IPS-18c (cell line): ENCODE measurements at regions not wholly inside any gene's neighbourhood (a gene's known extent, or its start where the extent isn't known, plus 50 kb on each side); places are given as distances from the start of the nearest gene placed in this dataset.

ENCODE experiments used
- H3K4me3 ChIP-seq: 2 replicates; pipeline ENCODE4 v1.7.0; 2013; ENCODE audit warnings: low read depth, mild to moderate bottlenecking, low read length, moderate library complexity; ENCODE audit not compliant: insufficient read depth
- H3K9me3 ChIP-seq: one replicate; pipeline ENCODE4 v1.6.1; 2013; ENCODE audit warnings: mild to moderate bottlenecking, low read length, moderate library complexity; ENCODE audit not compliant: control insufficient read depth, insufficient read depth

DNA sequence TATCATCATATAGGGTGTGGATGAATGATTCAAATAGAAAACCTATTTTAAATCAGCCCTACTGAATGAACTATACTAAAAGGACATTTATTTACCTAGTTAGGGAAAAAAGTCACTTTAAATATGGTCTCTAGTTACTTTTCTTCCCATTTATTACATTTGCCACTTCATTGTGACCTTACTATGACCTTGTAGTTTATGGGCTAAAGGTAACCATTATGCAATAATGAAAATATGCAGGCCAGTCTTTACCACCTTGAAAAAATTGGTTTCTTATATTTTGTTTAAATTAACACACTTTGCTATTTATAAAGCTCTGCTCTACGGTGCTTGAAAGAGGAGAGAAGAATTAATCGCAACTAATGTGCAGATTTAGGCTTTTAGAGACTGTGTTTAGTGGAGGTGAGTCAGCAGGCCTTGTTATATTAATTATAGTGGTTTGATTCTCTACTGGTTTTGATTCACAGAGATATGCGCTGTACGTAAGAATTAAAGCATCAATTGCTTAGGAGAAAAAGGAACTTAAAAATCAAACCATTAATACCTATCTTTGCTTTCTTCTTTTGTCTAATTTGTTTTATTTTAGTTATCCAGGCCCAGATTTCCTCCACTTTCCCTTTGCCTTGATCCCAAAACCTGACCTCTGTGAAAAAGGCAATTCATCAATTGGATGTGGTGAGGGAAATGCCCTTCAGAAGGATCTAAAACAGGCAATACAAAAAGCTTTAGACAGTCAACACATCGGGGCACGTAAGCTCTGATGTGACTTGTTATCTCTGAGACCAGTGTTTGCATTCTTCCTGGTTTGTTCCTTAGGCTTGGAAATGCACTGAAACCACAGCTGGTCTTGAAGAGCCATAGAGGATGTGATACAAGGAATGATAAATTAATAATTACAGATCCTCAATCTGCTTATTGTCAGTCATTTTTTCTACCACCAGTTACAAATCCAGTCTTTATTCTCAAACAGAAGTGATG is 141.2 kb upstream of the HDAC9 start:
- H3K9me3 ChIP-seq: no peaks in the 10 kb centered on the region
- H3K4me3 ChIP-seq: no peak overlapping the region

DNA sequence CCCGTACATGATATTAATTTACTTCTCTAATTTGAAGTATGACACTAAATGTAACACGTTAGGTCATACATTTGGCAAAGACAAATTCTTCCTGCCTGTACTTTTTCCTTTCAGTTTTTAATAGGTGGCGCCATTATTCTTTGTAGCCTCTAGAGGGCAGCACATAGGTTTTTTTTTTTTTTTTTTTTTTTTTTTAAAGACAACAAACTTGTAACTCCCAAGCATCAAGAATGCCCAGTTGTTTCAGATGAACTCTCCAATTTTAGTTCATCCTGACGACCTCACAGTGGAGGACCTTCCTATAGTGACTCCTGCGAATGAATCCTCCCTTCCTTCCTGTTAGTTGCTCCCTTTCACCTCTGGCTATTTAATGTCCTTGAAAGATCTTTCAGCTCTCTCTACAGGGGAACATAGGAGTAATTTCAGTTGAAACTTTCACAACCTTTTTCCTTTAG is 139.3 kb upstream of the HDAC9 start:
- no peak overlapping the region for H3K4me3 ChIP-seq
- no peaks in the 10 kb centered on the region for H3K9me3 ChIP-seq

DNA sequence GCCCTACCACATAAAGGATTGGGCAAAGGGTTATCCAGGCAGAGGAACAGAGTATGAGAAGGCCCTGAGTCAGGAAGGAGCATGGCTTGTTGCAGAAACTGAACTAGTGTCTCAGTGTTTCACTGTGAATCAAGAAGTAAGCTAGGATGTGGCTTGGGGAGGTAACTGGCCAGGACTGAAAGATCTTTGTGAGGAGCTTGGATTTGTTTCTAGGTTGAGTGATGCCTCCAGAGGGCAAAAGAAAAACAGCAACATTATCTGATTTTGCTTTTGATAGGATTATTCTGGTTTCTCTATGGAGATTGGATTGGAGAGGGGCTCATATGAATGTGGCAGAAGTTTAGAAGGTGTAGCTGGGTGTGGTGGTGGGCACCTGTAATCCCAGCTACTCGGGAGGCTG is 137.9 kb upstream of the HDAC9 start:
- Histone ChIP-seq H3K4me3 (no peak overlapping the region), H3K9me3 (no peaks in the 10 kb centered on the region)

DNA sequence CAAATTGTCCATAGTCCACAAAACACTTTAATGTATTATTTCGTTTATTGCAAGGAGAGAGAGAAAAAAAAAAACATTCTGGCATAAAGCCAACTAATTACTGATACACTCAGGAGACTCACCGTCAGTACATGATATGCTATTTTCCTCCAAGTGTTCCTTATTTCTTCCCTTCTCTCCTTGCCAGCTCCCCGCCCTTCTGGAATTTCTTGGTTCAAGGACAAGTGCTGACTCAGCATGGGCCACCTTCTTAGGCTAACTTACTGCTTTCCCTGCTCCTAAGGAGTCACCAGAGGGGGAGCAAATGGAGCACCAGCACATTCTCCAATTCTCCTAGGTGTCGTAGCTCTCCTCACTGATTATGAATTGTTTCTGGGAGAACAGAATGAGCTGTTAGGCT is 133.8 kb upstream of the HDAC9 start:
- H3K9me3 ChIP-seq: no peaks in the 10 kb centered on the region
- H3K4me3 ChIP-seq: no peak overlapping the region

DNA sequence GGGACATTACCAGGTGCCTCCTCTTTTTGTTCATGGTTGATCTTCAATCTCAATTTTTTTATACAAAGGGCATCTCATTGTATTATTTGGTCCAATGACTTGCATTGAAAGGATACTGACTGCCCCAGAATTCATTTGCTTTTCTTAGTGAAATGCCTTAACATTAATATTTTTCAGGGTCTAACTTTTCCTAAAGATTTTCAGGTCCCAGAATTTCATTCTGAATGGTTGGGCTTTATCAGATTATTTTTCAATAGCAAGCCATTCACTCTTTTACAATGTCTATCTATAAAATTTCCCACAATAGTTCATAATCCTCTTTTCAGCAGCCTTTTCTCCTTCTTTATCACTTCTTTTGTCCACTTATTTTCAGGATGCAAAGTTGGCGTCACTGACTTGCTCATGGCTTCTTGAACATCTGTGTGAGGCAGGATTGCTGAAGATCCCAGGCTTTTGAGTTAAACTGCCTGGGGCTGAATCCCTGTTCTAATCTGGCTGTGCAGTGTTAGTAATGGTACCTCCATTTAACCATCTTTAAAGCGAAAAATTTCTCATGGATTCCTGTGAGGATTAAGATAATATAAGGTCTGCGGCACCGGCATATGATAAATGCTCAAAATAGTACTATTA is 131.7 kb upstream of the HDAC9 start:
- H3K4me3 ChIP-seq: no peak overlapping the region
- no peaks in the 10 kb centered on the region for H3K9me3 ChIP-seq

DNA sequence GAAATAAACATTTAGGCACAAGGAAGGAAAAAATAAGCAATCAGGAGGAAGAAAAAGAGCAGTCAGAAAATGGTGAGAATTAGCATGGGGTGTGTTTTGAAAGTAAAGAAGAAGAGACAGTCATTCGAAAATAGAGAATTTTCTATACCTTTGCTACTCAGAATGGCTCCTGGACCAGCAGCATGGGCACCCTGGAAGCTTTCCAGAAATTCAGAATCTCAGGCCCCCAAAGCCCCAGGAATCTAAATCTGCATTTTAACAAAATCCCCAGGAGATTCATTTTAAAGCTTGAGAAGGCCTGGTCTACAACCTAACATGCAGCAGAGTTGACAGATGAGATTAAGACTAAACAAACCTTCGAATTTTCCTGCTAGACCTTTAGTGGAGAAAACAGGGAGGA is 131.2 kb upstream of the HDAC9 start:
- H3K9me3 ChIP-seq: no peaks in the 10 kb centered on the region
- H3K4me3 ChIP-seq: no peak overlapping the region

DNA sequence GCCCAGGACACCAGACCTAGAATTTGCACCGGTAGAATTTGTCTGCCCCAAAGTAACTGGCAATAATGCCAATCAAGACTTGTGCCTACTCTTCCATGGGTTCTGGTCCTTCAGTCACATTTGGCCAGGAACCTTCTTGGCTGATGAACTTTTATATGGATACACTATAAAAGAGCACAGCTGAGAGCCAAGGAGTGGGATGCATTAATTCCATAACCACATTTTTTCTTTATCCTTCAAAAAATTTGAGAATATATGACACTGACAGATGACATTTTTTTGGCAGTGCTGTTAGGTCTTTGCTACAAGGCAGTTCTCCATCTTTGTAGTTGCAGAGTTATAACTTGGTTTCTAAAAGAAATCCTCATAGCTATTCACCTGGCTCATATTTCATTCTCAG is 129.2 kb upstream of the HDAC9 start:
- no peak overlapping the region for H3K4me3 ChIP-seq
- no peaks in the 10 kb centered on the region for H3K9me3 ChIP-seq

DNA sequence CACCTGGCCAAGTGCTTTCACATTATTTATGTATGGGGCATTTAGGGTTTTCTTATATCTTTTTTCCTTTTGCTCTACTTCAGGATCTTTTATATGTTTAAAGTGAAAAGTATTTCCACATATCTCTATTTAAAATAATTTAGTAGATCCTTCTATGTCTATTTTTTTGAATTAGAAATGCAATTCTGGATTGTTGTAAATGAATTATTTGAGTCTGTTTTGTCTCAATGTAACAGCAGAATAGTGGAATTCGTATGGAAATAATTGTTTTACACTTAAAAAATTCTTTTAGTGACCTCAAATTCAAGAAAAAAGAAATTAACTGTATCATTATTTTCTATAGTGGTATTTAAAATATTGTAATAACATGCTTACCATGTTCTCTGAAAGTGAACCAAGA is 126.5 kb upstream of the HDAC9 start:
- Histone ChIP-seq H3K4me3 (no peak overlapping the region), H3K9me3 (no peaks in the 10 kb centered on the region)

DNA sequence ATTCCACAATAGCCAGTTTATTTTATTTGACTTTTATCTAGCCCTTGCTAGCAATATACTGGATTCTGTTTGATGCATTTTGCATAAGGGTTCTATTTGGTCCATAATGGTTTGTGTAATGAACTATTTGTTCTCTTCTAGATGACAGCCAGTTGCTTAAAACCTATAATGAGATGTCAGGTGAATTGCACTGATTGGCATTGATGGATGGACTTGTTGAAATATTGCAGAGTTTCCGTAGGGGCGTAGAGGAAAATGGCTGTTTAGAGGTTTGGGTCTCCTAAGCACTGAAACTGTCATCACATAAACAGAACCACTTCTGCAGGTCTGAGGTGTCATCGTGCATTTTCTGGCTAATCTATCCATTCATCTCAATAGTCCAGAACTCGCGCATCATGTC is 124.9 kb upstream of the HDAC9 start:
- Histone ChIP-seq H3K9me3 (no peaks in the 10 kb centered on the region), H3K4me3 (no peak overlapping the region)

DNA sequence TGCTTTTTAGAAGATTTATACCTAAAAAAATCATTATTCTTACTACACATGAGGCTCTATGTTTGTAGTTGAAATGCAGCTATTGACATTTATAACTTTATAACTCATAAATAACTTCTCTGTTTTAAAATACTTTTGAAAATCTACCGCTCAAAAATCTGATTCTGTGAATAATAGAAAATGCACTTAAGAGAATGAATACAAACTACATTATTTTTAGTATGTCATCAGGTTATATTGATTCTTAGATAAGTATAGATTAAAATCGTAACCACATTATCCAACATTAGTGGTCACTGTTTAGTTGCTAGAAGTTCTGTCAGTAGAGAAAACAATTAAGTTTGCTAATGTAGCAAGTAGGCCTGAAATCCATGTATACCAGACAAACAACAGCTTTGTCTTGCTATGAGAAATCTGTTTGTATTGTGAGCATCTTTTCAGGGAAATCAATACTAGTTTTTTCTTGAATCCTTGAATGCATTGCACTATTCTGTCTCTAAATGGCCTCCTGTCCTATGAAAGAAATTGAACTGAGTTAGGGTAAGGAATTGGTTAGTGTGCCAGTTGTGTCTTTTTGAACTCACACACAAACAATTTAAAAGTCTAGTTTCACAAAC is 116.5 kb upstream of the HDAC9 start:
- no peak overlapping the region for H3K4me3 ChIP-seq

DNA sequence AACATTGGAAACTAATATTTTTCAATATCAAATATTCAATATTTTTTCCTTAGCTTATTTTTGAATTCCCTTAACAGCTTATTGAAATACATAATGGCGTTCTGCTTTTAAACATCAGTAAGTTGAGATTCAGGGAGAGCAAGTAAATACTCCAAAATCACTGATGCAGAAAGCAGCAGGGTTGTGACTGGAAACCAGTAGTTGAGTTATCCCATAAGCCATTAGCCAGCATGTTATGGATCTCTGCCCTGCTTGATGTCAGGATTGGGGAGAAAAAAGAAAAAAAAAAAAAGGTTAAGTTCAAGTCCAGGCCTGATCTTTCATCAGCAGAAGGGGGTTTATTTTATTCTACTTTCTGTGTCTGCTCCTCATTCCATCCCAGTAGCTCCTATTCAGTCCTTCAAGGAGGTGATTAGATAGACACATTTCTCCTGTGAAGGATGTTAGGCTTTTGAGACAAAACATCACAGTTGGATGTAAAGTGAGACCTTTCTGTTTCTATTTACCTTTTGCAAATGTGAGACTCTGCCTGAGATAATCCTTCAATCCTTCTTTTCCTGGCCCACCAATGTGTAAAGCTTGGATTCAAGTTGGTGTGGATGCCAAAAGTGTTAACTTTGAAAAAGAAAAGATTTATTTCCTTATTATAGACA is 110.9 kb upstream of the HDAC9 start:
- H3K9me3 ChIP-seq: no peaks in the 10 kb centered on the region
- no peak overlapping the region for H3K4me3 ChIP-seq

More for the DNA sequence above, 116.5 kb upstream of the HDAC9 start:
- no peaks in the 10 kb centered on the region for H3K9me3 ChIP-seq

DNA sequence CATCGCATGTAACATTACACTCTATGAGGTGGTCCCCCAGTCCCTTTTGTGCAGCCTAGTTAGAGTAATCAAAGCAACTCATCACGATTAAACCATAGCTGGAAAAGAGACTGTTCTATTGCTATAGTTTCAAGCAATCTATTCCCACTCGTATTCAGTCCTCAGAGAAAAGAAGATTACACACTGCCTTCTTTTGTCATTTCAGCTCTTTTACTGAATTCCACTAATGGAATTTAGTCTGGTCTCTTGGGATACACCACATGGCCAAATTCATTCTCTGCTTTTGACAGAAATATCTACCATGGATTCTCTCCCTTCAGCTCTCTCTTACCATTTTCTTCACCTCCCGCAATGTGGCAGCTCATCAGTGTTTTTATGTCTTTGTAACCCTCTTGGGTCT is 108.9 kb upstream of the HDAC9 start:
- Histone ChIP-seq H3K4me3 (no peak overlapping the region), H3K9me3 (no peaks in the 10 kb centered on the region)

DNA sequence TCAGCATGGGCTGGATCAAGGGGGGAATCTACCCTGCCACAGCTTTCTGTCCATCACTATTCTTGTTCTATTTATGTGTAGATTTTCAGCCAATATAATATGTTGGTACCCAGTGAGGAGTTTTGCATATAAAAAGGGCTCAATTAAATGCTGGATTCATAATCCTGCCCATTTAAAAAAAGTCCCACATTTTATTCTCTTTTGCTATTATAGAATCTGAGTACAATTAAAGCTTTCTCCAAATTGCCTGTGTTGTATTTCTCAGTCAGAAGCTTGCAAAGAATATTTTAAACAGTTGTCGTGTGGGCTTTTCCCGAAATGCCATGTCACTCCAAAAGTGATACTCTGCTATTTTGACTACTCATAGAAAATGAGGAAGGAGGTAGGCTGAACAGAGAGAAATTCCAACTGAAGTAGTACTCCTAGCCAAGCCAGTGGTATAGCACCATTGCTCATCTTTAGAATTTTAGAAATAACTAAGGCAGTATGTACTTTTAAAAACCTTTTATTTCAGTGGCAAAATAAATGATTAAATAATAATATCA is 108.3 kb upstream of the HDAC9 start:
- H3K4me3 ChIP-seq: no peak overlapping the region
- no peaks in the 10 kb centered on the region for H3K9me3 ChIP-seq

DNA sequence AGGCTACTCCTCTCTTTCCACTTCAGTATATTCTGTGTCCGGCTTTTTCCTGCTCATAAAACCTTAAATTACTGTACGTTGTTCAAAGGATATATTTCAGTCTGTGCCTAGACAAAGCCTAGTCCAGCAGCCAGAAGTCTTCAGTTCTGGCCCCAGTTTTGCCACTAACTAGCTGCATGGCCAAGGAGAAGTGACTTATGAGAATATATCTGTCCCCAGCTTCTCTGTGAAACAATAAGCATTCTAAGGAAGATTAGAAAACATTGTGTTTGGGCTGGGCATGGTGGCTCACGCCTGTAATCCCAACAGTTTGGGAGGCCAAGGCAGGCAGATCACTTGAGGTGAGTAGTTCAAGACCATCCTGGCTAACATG is 105.0 kb upstream of the HDAC9 start:
- Histone ChIP-seq H3K4me3 (no peak overlapping the region), H3K9me3 (no peaks in the 10 kb centered on the region)

DNA sequence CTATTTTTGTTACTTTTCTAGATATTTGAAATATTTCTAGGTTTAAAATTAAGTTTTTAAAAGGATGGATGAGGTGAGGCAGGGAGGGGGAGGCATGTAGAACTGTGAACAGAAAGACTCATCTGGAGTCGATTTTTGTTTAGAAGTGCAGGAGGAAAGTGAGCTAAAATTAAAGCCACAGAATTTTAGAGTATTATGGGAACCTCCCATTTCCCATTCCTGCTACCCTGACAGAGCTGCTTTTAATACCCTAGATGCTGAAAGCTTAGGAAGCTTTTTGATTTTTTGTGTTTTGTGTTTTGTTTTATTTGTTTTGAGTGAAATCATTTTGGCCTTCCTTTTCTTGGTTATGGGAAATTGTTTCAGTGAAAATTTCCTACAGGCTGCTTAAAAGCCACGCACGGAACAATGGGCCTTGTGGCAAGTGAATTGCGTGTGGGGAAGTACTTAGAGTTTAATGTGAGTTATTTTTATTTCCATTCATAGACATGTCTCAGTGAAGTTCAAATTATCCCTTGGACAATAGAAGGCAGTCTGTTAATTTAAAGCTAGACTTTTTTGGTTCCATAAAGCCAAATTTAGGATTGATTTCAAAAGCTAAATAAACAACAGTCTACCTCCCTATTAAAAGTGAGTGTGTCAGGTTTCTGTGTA is 102.0 kb upstream of the HDAC9 start:
- Histone ChIP-seq H3K9me3 (no peaks in the 10 kb centered on the region), H3K4me3 (no peak overlapping the region)

DNA sequence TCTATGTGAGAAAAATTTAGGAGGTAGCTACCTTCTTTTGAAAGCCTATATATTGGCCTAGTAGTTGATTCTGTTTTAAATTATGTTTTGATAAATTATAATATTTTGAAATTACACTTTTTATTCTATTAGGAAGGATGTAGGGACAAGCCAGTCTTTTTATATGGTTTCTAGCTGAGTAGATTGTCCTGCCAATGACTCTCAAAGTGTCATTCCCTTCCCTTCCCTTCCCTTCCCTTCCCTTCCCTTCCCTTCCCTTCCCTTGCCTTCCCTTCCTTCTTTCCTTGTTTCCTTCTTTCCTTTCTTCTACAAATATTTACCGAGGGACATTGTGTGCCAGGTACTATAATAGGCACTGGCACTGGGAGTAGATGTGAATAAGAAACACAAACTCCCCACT is 99.7 kb upstream of the HDAC9 start:
- Histone ChIP-seq H3K4me3 (no peak overlapping the region), H3K9me3 (no peaks in the 10 kb centered on the region)

DNA sequence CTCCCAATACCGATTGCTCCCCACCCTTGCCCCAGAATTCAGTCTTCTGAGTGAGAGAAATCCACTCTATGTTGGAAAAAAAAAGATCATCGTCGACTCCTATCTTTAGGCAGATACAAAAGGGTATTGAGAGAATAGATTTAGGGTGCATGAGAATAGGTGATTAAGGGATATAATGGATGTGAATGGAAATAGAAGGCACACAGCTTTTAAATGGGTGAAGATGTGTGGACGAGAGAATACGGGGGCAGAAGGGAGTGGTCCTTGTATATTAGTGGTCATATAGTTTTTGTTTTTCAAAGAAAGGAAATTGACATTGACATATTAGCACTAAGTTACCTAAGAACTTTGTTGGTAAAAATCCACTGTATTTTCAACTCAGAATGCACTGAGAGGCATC is 98.6 kb upstream of the HDAC9 start:
- H3K4me3 ChIP-seq: no peak overlapping the region
- H3K9me3 ChIP-seq: no peaks in the 10 kb centered on the region
